ENCODE measurements at regions not wholly inside any gene's neighbourhood (a gene's known extent, or its start where the extent isn't known, plus 50 kb on each side); places are given as distances from the start of the nearest gene placed in this dataset.
"Not testable (repeated sequence)": the region's sequence is repeated elsewhere in the genome, so short reads cannot be mapped to it uniquely, and the experiment has no call there.

GRCh38 chr9:71632776-71633175 lies 135.5 kb downstream of the CEMIP2 start:
- no peak for DNase-seq

- no peak for DNase-seq
Measured at GRCh38 chr9:71630377-71630995, 137.8 kb downstream of the CEMIP2 start.

- DNase-seq: no peak
Measured at GRCh38 chr9:71629578-71630215, 138.6 kb downstream of the CEMIP2 start.

GRCh38 chr9:71628247-71628646 lies 140.1 kb downstream of the CEMIP2 start:
- no peak for DNase-seq

GRCh38 chr9:71627537-71627936 lies 140.8 kb downstream of the CEMIP2 start:
- DNase-seq: no peak

GRCh38 chr9:71626395-71626794 lies 141.9 kb downstream of the CEMIP2 start:
- no peak for DNase-seq

- DNase-seq: no peak
Measured at GRCh38 chr9:71624728-71625127, 143.6 kb downstream of the CEMIP2 start.

- no peak for DNase-seq
Measured at GRCh38 chr9:71620746-71621145, 147.6 kb downstream of the CEMIP2 start.

GRCh38 chr9:71620331-71620730 lies 148.0 kb downstream of the CEMIP2 start:
- DNase-seq: no peak

- DNase-seq: no peak
Measured at GRCh38 chr9:71619926-71620325, 148.4 kb downstream of the CEMIP2 start.

- no peak for DNase-seq
Measured at GRCh38 chr9:71614409-71615010, 153.8 kb downstream of the CEMIP2 start.

- no peak for DNase-seq
Measured at GRCh38 chr9:71612889-71613288, 155.4 kb downstream of the CEMIP2 start.

- no peak for DNase-seq
Measured at GRCh38 chr9:71609448-71609830, 158.9 kb downstream of the CEMIP2 start.

GRCh38 chr9:71608825-71609447 lies 159.4 kb downstream of the CEMIP2 start:
- no peak for DNase-seq

- no peak for DNase-seq
Measured at GRCh38 chr9:71608021-71608420, 160.3 kb downstream of the CEMIP2 start.

GRCh38 chr9:71607461-71607881 lies 160.8 kb downstream of the CEMIP2 start:
- no peak for DNase-seq

GRCh38 chr9:71604197-71605063 lies 163.9 kb downstream of the CEMIP2 start:
- DNase-seq: peak; percentile 77

GRCh38 chr9:71602652-71603051 lies 165.7 kb downstream of the CEMIP2 start:
- DNase-seq: no peak

GRCh38 chr9:71595762-71596161 lies 172.6 kb downstream of the CEMIP2 start:
- not testable (repeated sequence) for DNase-seq

GRCh38 chr9:71594541-71594940 lies 173.8 kb downstream of the CEMIP2 start:
- no peak for DNase-seq

GRCh38 chr9:71592400-71592799 lies 175.9 kb downstream of the CEMIP2 start:
- no peak for DNase-seq

- DNase-seq: no peak
Measured at GRCh38 chr9:71590362-71590761, 178.0 kb downstream of the CEMIP2 start.

- no peak for DNase-seq
Measured at GRCh38 chr9:71589612-71590011, 178.7 kb downstream of the CEMIP2 start.

All from NCI-H510A treated with DMSO at 0.1 percent for 48 hours (cell line).